Stimulated activated CD8-positive, alpha-beta memory T cell treated with anti-CD3 and anti-CD28 coated beads, Interleukin-12 subunit alpha, Interleukin-12 subunit beta, amount 100 ng/mL, for 4 hours (primary cell): ENCODE measurements at regions not wholly inside any gene's neighbourhood (a gene's known extent, or its start where the extent isn't known, plus 50 kb on each side); places are given as distances from the start of the nearest gene placed in this dataset.
"Not testable (repeated sequence)": the region's sequence is repeated elsewhere in the genome, so short reads cannot be mapped to it uniquely, and the experiment has no call there.

Experiments used
- DNase-seq: peaks from one replicate; pipeline ENCODE4 v3.0.0-alpha.2; 2020; ENCODE audit warnings: low read depth

GRCh38 chr20:26373066-26373465 lies 676.4 kb upstream of the ZNF337 start:
- DNase-seq, result not testable (repeated sequence)

- no peak for DNase-seq
These were observed 657.9 kb upstream of the ZNF337 start for GRCh38 chr20:26354511-26354910.

GRCh38 chr20:26347396-26347795 lies 650.7 kb upstream of the ZNF337 start:
- no peak for DNase-seq

GRCh38 chr20:26340460-26341065 lies 643.9 kb upstream of the ZNF337 start:
- not testable (repeated sequence) for DNase-seq

- no peak for DNase-seq
These were observed 627.5 kb upstream of the ZNF337 start for GRCh38 chr20:26324177-26324576.

GRCh38 chr20:26315054-26315453 lies 618.4 kb upstream of the ZNF337 start:
- no peak for DNase-seq

- not testable (repeated sequence) for DNase-seq
These were observed 613.1 kb upstream of the ZNF337 start for GRCh38 chr20:26309720-26310119.

GRCh38 chr20:26308961-26309360 lies 612.3 kb upstream of the ZNF337 start:
- no peak for DNase-seq

GRCh38 chr20:26295006-26295405 lies 598.4 kb upstream of the ZNF337 start:
- no peak for DNase-seq

GRCh38 chr20:26288379-26289061 lies 591.9 kb upstream of the ZNF337 start:
- not testable (repeated sequence) for DNase-seq

GRCh38 chr20:26279238-26279637 lies 582.6 kb upstream of the ZNF337 start:
- DNase-seq, result no peak

GRCh38 chr20:26277339-26277738 lies 580.7 kb upstream of the ZNF337 start:
- no peak for DNase-seq

- DNase-seq, result no peak
These were observed 580.0 kb upstream of the ZNF337 start for GRCh38 chr20:26276554-26277210.

- not testable (repeated sequence) for DNase-seq
These were observed 572.1 kb upstream of the ZNF337 start for GRCh38 chr20:26268762-26269161.

GRCh38 chr20:26260925-26261324 lies 564.3 kb upstream of the ZNF337 start:
- DNase-seq, result not testable (repeated sequence)

- not testable (repeated sequence) for DNase-seq
These were observed 555.8 kb upstream of the ZNF337 start for GRCh38 chr20:26252311-26252975.

GRCh38 chr20:26251376-26251775 lies 554.7 kb upstream of the ZNF337 start:
- DNase-seq, result not testable (repeated sequence)

GRCh38 chr20:26250249-26251114 lies 553.8 kb upstream of the ZNF337 start:
- not testable (repeated sequence) for DNase-seq

GRCh38 chr20:26243731-26244130 lies 547.1 kb upstream of the ZNF337 start:
- no peak for DNase-seq

GRCh38 chr20:26220609-26221008 lies 524.0 kb upstream of the ZNF337 start:
- not testable (repeated sequence) for DNase-seq

GRCh38 chr20:26219546-26219945 lies 522.9 kb upstream of the ZNF337 start:
- not testable (repeated sequence) for DNase-seq

GRCh38 chr20:26218301-26218700 lies 521.6 kb upstream of the ZNF337 start:
- DNase-seq, result no peak
